Breast epithelium (tissue), 4 donors: ENCODE measurements at regions not wholly inside any gene's neighbourhood (a gene's known extent, or its start where the extent isn't known, plus 50 kb on each side); places are given as distances from the start of the nearest gene placed in this dataset.

ENCODE experiments used
- DNase-seq, 2 donors: peaks; one replicate each; pipeline ENCODE4 v3.0.0-alpha.2; 2019; ENCODE audit warnings: low spot score in 2 of 2
- H3K27ac ChIP-seq, 2 donors: fragments of 200-600 bp; sonication (generic) in 1 of 2; one replicate each; pipeline ENCODE4 v1.5.1; 2016 to 2019; ENCODE audit warnings: mild to moderate bottlenecking in 1 of 2
- H3K27me3 ChIP-seq, 2 donors: fragments of 200-600 bp; sonication (generic) in 1 of 2; one replicate each; pipeline versions ENCODE4 v1.5.1 to v1.6.0; 2017 to 2019; ENCODE audit warnings: control low read depth in 1 of 2, mild to moderate bottlenecking in 1 of 2
- H3K36me3 ChIP-seq: fragments of 200-600 bp; one replicate; pipeline ENCODE4 v1.5.1; 2019
- H3K4me1 ChIP-seq, 2 donors: fragments of 200-600 bp; sonication (generic); one replicate each; pipeline ENCODE4 v1.5.1; 2016 to 2019; ENCODE audit warnings: control low read depth in 1 of 2
- H3K4me3 ChIP-seq, 3 donors: fragments of 200-600 bp; sonication (generic); 1 replicate in 2 of 3; 2 replicates in 1 of 3; pipeline ENCODE4 v1.5.1; 2016 to 2019; ENCODE audit warnings: mild to moderate bottlenecking in 3 of 3, moderate library complexity in 2 of 3
- H3K9me3 ChIP-seq, 2 donors: fragments of 200-600 bp; sonication (generic) in 1 of 2; one replicate each; pipeline ENCODE4 v1.5.1; 2016 to 2019; ENCODE audit warnings: control low read depth in 1 of 2
- CTCF ChIP-seq, 3 donors: fragments of 450-650 bp; IDR thresholded peaks; one replicate each; pipeline ENCODE4 v1.5.1; 2016 to 2017; ENCODE audit warnings: antibody characterized with exemption in 3 of 3, mild to moderate bottlenecking in 3 of 3, moderate library complexity in 3 of 3
- POLR2A ChIP-seq: fragments of 450-650 bp; IDR thresholded peaks from one replicate; pipeline ENCODE4 v1.6.1; 2016; ENCODE audit warnings: antibody characterized with exemption, mild to moderate bottlenecking, moderate library complexity
- POLR2AphosphoS5 ChIP-seq, 3 donors: sonication (generic); formaldehyde crosslinking; IDR thresholded peaks; one replicate each; pipeline ENCODE4 v1.6.1; 2017; ENCODE audit warnings: antibody characterized with exemption in 3 of 3
- intact Hi-C: fragments of 100-400 bp; cut with DNase I; formaldehyde crosslinking; loops from one replicate; pipeline ENCODE4 v1.15.1; 2023; ENCODE audit warnings: low total_unique reads

GRCh38 chr16:85171759-85172454 lies 59.6 kb upstream of the CIBAR2 start:
- TF ChIP-seq POLR2AphosphoS5 (IDR thresholded peaks at IDR 0.05) (no peak), POLR2A (no peak), CTCF (IDR thresholded peaks at IDR 0.05) (no peak)
- peaks cover 0 to 6% of the 10 kb centered on the region in 2 donors for H3K27me3 ChIP-seq
- H3K4me1 ChIP-seq, result no peaks in the 10 kb centered on the region
- H3K9me3 ChIP-seq, result no peaks in the 10 kb centered on the region
- no peak for DNase-seq
- no peak overlapping the region for H3K27ac ChIP-seq
- intact Hi-C loops, result no loop called here
- no peaks in the 10 kb centered on the region for H3K36me3 ChIP-seq
- H3K4me3 ChIP-seq, result peak overlapping the region; percentile 25 to 83 (median 53)

GRCh38 chr16:85172455-85173145 lies 60.3 kb upstream of the CIBAR2 start:
- H3K4me3 ChIP-seq, result peak overlapping the region; percentile 25 to 83 (median 53)
- no peak for DNase-seq
- no peaks in the 10 kb centered on the region for H3K9me3 ChIP-seq
- H3K27me3 ChIP-seq, result peaks cover 0 to 6% of the 10 kb centered on the region in 2 donors
- H3K4me1 ChIP-seq, result no peaks in the 10 kb centered on the region
- intact Hi-C loops, result no loop called here
- H3K36me3 ChIP-seq, result no peaks in the 10 kb centered on the region
- H3K27ac ChIP-seq, result no peak overlapping the region
- peak; percentile 12 to 50 (median 46) for TF ChIP-seq CTCF (IDR thresholded peaks at IDR 0.05)
- TF ChIP-seq POLR2A, result no peak
- TF ChIP-seq POLR2AphosphoS5 (IDR thresholded peaks at IDR 0.05), result no peak

GRCh38 chr16:85173146-85173980 lies 61.1 kb upstream of the CIBAR2 start:
- H3K4me1 ChIP-seq, result no peaks in the 10 kb centered on the region
- TF ChIP-seq CTCF (IDR thresholded peaks at IDR 0.05), result no peak
- TF ChIP-seq POLR2A, result no peak
- no peak for TF ChIP-seq POLR2AphosphoS5 (IDR thresholded peaks at IDR 0.05)
- H3K36me3 ChIP-seq, result no peaks in the 10 kb centered on the region
- DNase-seq, result no peak
- peaks cover 0 to 6% of the 10 kb centered on the region in 2 donors for H3K27me3 ChIP-seq
- no peaks in the 10 kb centered on the region for H3K9me3 ChIP-seq
- H3K27ac ChIP-seq, result peak overlapping the region; percentile 3 to 52
- intact Hi-C loops, result no loop called here
- peak overlapping the region in 1 of 3 donors; percentile 83 for H3K4me3 ChIP-seq

GRCh38 chr16:85173981-85174751 lies 61.9 kb upstream of the CIBAR2 start:
- intact Hi-C loops, result no loop called here
- TF ChIP-seq CTCF (IDR thresholded peaks at IDR 0.05) (no peak), POLR2AphosphoS5 (IDR thresholded peaks at IDR 0.05) (no peak), POLR2A (no peak)
- Histone ChIP-seq H3K4me1 (no peaks in the 10 kb centered on the region), H3K36me3 (no peaks in the 10 kb centered on the region), H3K27me3 (peaks cover 0 to 6% of the 10 kb centered on the region in 2 donors), H3K9me3 (no peaks in the 10 kb centered on the region), H3K27ac (peak overlapping the region; percentile 3 to 52), H3K4me3 (no peak overlapping the region)
- DNase-seq, result no peak
